Stimulated activated naive CD8-positive, alpha-beta T cell treated with anti-CD3 and anti-CD28 coated beads, Interleukin-15, amount 100 ng/mL, for 72 hours (primary cell): ENCODE measurements at regions not wholly inside any gene's neighbourhood (a gene's known extent, or its start where the extent isn't known, plus 50 kb on each side); places are given as distances from the start of the nearest gene placed in this dataset.
"Not testable (repeated sequence)": the region's sequence is repeated elsewhere in the genome, so short reads cannot be mapped to it uniquely, and the experiment has no call there.

Experiments
- ATAC-seq: fragments of 150-1000 bp; cut with Tn5 transposase; 2 replicates; pipeline ENCODE4 v1.10.0; 2021; ENCODE audit warnings: mild to moderate bottlenecking, moderate library complexity
- DNase-seq, 2 donors: peaks; one replicate each; pipeline ENCODE4 v3.0.0; 2021 to 2022
- H3K27ac Mint-ChIP-seq, 2 donors: one replicate each; pipeline ENCODE4 v1.8.0; 2022; ENCODE audit warnings: mild to moderate bottlenecking in 2 of 2, mixed read lengths in 2 of 2, moderate library complexity in 2 of 2
- H3K27me3 Mint-ChIP-seq: one replicate; pipeline ENCODE4 v1.8.0; 2022; ENCODE audit warnings: mixed read lengths
- H3K4me1 Mint-ChIP-seq: one replicate; pipeline ENCODE4 v1.8.0; 2022; ENCODE audit warnings: mild to moderate bottlenecking, mixed read lengths
- H3K4me3 Mint-ChIP-seq, 2 donors: one replicate each; pipeline ENCODE4 v1.8.0; 2022; ENCODE audit warnings: mild to moderate bottlenecking in 2 of 2, mixed read lengths in 2 of 2, moderate library complexity in 1 of 2
- H3K9me3 Mint-ChIP-seq, 2 donors: one replicate each; pipeline ENCODE4 v1.8.0; 2022; ENCODE audit warnings: mixed read lengths in 2 of 2

- Mint-ChIP-seq H3K9me3 (no peaks in the 10 kb centered on the region), H3K4me1 (no peaks in the 10 kb centered on the region), H3K27me3 (no peaks in the 10 kb centered on the region), H3K27ac (no peak overlapping the region), H3K4me3 (no peak overlapping the region)
- ATAC-seq: no peak
- no peak for DNase-seq
Measured at GRCh38 chr10:21355591-21356011, 169.9 kb downstream of the SKIDA1 start.

DNA sequence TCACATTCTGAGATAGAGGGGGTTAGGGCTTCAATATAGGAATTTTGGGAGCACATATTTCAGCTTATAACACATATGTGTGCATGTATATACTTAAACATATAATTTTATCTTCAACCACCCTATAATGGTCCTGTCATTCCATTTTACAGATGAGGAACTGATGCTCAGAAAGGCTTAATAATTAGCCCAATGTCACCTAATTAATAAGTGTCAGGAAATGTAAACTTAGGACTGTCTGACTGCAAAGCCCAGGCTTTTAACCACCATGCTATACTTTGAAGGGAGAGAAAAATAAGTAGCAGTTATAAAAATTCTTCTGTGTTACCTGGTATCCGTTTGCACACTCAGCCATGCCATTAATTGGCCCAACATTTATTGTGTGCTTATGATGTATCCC lies 172.6 kb downstream of the SKIDA1 start:
- H3K27ac Mint-ChIP-seq: no peak overlapping the region
- H3K4me1 Mint-ChIP-seq: no peaks in the 10 kb centered on the region
- no peak for DNase-seq
- H3K27me3 Mint-ChIP-seq: no peaks in the 10 kb centered on the region
- ATAC-seq: no peak
- no peaks in the 10 kb centered on the region for H3K9me3 Mint-ChIP-seq
- H3K4me3 Mint-ChIP-seq: no peak overlapping the region

- not testable (repeated sequence) for H3K4me3 Mint-ChIP-seq, DNase-seq, ATAC-seq, H3K4me1 Mint-ChIP-seq, H3K9me3 Mint-ChIP-seq, H3K27ac Mint-ChIP-seq, H3K27me3 Mint-ChIP-seq
Measured at GRCh38 chr10:21351594-21351993, 173.9 kb downstream of the SKIDA1 start.

- Mint-ChIP-seq H3K9me3 (no peaks in the 10 kb centered on the region), H3K4me3 (no peak overlapping the region), H3K27ac (no peak overlapping the region), H3K4me1 (no peaks in the 10 kb centered on the region), H3K27me3 (no peaks in the 10 kb centered on the region)
- DNase-seq (no peak), ATAC-seq (no peak)
Measured at GRCh38 chr10:21349912-21350286, 175.6 kb downstream of the SKIDA1 start.

GRCh38 chr10:21347785-21348170 lies 177.7 kb downstream of the SKIDA1 start:
- Mint-ChIP-seq H3K27ac (no peak overlapping the region), H3K9me3 (no peaks in the 10 kb centered on the region), H3K4me3 (no peak overlapping the region), H3K27me3 (no peaks in the 10 kb centered on the region), H3K4me1 (no peaks in the 10 kb centered on the region)
- DNase-seq: no peak
- ATAC-seq: no peak

GRCh38 chr10:21347043-21347784 lies 178.3 kb downstream of the SKIDA1 start:
- no peak overlapping the region for H3K4me3 Mint-ChIP-seq
- no peaks in the 10 kb centered on the region for H3K4me1 Mint-ChIP-seq
- no peak overlapping the region for H3K27ac Mint-ChIP-seq
- ATAC-seq: no peak
- no peaks in the 10 kb centered on the region for H3K27me3 Mint-ChIP-seq
- no peak for DNase-seq
- H3K9me3 Mint-ChIP-seq: no peaks in the 10 kb centered on the region

GRCh38 chr10:21343087-21343486 lies 182.4 kb downstream of the SKIDA1 start:
- Mint-ChIP-seq H3K27me3 (no peaks in the 10 kb centered on the region), H3K27ac (no peak overlapping the region), H3K4me3 (no peak overlapping the region), H3K9me3 (peaks cover 0 to under 1% of the 10 kb centered on the region in 2 donors), H3K4me1 (no peaks in the 10 kb centered on the region)
- ATAC-seq: no peak
- DNase-seq: no peak

DNA sequence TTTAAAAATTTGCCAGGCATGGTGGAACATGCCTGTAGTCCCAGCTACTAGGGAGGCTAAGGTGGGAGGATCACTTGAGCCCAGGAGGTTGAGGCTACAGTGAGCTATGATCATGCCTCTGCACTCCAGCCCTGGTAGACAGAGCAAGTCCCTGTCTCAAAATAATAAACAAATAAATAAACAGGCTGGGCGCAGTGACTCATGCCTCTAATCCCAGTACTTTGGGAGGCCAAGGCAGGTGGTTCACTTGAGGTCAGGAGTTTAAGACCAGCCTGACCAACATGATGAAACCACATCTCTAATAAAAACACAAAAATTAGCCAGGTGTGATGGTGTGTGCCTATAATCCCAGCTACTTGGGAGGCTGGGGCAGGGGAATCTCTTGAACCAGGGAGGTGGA lies 183.0 kb downstream of the SKIDA1 start:
- not testable (repeated sequence) for H3K4me1 Mint-ChIP-seq, DNase-seq, H3K27me3 Mint-ChIP-seq, ATAC-seq, H3K9me3 Mint-ChIP-seq, H3K4me3 Mint-ChIP-seq, H3K27ac Mint-ChIP-seq

DNA sequence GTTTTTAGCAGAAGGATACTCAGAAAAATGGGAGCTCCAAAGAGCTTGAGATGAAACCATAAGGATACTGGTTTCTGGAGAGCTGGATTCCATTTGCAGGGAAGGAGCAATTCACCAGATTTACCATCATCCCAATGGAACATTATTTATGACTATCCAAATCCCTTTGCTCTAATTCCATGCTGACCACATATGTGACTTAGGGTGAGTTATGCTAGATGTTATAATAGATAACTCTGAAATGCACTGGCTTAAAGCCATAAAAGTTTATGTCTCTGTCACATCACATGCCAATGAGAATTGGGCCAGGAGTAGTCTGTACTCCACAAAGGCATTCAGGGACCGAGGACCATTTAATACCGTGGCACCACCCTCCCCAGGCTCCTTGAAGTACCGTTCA lies 185.2 kb downstream of the SKIDA1 start:
- DNase-seq (no peak), ATAC-seq (no peak)
- H3K9me3 Mint-ChIP-seq: peaks cover 3 to 10% of the 10 kb centered on the region in 2 donors
- H3K4me3 Mint-ChIP-seq: no peak overlapping the region
- H3K27ac Mint-ChIP-seq: no peak overlapping the region
- H3K27me3 Mint-ChIP-seq: no peaks in the 10 kb centered on the region
- H3K4me1 Mint-ChIP-seq: no peaks in the 10 kb centered on the region

- Mint-ChIP-seq H3K9me3 (peaks cover 3 to 10% of the 10 kb centered on the region in 2 donors), H3K27ac (no peak overlapping the region), H3K27me3 (no peaks in the 10 kb centered on the region), H3K4me3 (no peak overlapping the region), H3K4me1 (no peaks in the 10 kb centered on the region)
- no peak for ATAC-seq
- no peak for DNase-seq
Measured at GRCh38 chr10:21337171-21337792, 188.2 kb downstream of the SKIDA1 start.

DNA sequence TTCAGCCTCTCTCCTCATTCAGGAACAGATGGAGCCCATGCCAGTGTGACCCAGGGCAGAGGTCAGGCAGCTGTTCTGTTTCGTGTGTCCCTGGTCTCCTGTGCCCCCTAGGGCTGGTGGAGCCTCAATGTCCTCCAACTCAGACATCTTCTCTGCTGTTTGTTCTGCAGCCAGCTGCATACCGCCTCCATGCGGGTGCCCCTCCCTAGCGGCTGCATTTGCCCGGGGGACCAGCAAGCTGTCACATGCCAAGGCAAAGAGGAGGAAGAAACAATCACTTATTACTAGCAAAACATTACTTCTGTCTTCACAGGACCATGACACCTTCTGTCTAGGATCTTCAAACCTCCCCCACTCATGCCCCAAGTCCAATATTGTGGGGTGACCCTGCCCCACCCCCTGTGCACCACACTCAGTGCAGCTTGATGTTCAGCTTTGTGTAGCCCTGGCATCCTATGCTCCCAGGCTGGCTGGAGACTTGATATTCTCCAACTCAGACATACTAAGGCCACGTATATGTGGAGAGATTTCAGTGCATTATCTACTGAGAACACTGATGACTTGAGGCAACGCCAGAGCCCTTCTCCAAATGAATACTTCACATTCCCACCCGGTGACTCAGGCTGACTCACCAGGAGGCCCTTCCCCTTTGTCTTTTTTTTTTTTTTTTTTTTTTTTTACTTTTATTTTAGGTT lies 188.9 kb downstream of the SKIDA1 start:
- Mint-ChIP-seq H3K27me3 (no peaks in the 10 kb centered on the region), H3K4me3 (no peak overlapping the region), H3K4me1 (no peaks in the 10 kb centered on the region), H3K27ac (no peak overlapping the region), H3K9me3 (peaks cover 3 to 10% of the 10 kb centered on the region in 2 donors)
- no peak for DNase-seq
- ATAC-seq: no peak

DNA sequence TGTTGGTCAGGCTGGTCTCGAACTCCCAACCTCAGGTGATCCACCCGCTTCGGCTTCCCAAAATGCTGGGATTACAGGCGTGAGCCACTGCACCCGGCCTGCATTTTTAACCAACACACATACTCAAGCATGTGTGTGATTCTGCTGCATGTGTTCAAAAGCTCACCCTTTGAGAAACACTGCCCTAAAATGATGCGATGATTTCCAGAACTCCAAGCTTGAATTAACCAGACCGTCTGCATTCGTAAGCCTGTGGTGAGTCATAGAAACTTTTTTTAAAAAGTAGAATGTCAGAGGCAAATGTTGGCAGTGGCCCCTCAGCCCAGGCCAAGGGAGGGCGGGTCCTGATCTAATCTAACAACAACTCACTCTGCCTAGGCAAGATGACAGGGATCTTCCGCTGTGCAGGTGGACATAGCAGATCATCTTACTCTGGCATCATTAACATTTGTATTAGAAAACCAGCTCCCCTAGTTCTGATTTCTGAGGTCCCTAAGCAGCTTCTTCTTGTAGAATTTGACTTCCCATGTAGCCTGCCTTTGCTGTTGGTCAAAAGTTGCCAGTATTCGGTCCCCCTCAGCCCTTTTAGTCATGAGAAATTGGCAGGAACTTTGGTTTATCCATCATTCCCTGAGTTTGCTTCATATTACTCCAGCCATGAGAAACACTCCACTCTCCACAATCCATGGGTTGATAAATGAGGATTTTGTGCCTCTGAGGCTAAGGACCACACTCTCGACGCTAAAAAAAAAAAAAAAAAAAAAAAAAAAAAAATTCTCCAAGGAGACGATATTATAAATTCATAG lies 190.4 kb downstream of the SKIDA1 start:
- ATAC-seq: no peak
- no peak for DNase-seq
- Mint-ChIP-seq H3K4me3 (no peak overlapping the region), H3K27me3 (no peaks in the 10 kb centered on the region), H3K4me1 (no peaks in the 10 kb centered on the region), H3K27ac (no peak overlapping the region), H3K9me3 (peaks cover 3 to 10% of the 10 kb centered on the region in 2 donors)

DNA sequence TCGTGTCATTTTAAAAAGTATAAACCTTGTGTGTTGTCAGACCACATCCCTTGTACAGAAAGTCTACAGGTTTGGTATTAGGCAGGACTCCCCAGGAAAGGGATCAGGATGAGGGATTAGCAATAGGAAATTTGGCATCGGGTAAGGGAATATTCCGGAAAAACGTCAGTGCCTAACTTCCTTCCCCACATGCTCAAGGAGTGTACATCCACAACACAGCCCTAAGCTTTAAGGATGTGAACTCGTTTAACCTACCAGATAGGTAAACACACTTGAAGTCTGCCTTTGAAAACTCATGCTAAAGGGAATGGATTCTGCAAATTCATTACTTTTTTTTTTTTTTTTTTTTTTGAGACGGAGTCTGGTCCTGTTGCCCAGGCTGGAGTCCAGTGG lies 194.9 kb downstream of the SKIDA1 start:
- H3K27ac Mint-ChIP-seq: no peak overlapping the region
- no peaks in the 10 kb centered on the region for H3K9me3 Mint-ChIP-seq
- H3K27me3 Mint-ChIP-seq: peaks cover 10% of the 10 kb centered on the region
- H3K4me1 Mint-ChIP-seq: no peaks in the 10 kb centered on the region
- ATAC-seq: no peak
- H3K4me3 Mint-ChIP-seq: no peak overlapping the region
- no peak for DNase-seq

DNA sequence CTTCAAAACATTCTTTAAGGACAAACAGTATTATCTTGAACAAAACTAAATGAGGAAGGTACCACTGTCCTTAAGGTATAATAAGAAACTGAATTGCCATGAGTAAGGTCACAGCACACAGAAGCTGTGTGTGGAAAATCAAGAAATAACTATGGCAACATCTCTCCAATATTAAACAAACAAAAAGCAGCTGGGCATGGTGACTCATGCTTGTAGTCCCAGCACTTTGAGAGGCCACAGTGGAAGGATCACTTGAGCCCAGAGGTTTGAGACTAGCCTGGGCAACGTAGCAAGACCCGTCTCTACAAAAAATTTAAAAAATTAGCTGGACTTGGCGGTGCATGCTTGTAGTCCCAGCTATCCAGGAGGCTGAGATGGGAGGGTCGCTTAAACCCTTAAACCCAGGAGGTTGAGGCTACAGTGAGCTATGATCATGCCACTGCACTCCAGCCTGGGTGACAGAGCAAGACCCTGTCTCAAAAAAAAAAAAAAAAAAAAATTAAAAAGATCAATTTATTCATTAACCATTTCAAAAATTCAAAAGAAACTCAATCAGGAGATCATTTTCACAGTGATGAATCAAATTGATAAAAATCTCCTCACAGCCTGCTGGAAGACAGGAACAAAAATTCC lies 195.4 kb downstream of the SKIDA1 start:
- no peak for ATAC-seq
- H3K9me3 Mint-ChIP-seq: no peaks in the 10 kb centered on the region
- no peak for DNase-seq

DNA sequence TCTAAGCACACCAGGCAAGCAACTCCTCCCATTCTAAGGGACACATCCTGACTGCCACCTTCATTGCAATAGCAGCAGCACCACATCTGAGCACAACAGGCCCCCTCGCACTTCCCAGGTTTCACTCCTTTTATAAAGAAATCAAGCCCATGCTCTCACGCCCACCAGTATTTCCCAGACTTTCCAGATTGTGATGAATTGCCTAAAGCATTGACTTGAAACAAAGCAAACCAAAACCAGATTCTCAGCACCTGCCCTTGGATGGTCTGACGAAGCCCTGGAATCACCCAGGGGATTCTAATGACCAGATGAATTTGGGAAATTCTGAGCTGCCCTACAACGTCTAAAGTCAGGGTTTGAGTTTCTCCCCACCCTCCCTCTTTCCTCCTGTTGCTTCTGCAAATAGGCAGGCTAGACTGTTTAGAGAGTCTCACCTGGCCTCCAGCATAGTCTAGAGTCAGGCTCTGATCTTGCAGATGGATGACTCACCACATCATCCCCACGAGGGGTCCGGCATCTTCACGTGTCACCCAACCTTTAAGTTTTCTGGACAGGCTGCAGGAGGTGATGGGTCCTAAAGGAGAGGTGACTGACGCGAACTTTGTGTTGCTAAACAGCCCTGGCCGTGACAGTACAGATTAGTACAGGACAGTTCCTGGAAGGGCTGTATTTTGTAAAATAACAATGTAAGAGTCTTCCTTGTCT lies 198.0 kb downstream of the SKIDA1 start:
- Mint-ChIP-seq H3K4me1 (no peaks in the 10 kb centered on the region), H3K27ac (no peak overlapping the region), H3K27me3 (peaks cover 10% of the 10 kb centered on the region), H3K4me3 (no peak overlapping the region), H3K9me3 (no peaks in the 10 kb centered on the region)
- peak; percentile 43 for ATAC-seq
- no peak for DNase-seq

More for the DNA sequence above, 195.4 kb downstream of the SKIDA1 start:
- Mint-ChIP-seq H3K4me1 (no peaks in the 10 kb centered on the region), H3K27ac (no peak overlapping the region), H3K27me3 (peaks cover 10% of the 10 kb centered on the region), H3K4me3 (no peak overlapping the region)
